Retinal pigment epithelial cell (primary cell): ENCODE measurements at regions not wholly inside any gene's neighbourhood (a gene's known extent, or its start where the extent isn't known, plus 50 kb on each side); places are given as distances from the start of the nearest gene placed in this dataset.

Experiments used
- DNase-seq: peaks from one replicate; pipeline ENCODE4 v3.0.0-alpha.2; 2010; ENCODE audit warnings: low read depth
- H3K4me3 ChIP-seq: 2 replicates; pipeline ENCODE4 v1.5.1; 2011; ENCODE audit warnings: mild to moderate bottlenecking, low read length, control low read depth, moderate library complexity
- CTCF ChIP-seq: conservative IDR thresholded peaks from 2 replicates; pipeline ENCODE4 v1.5.1; 2011; ENCODE audit warnings: low read depth, low read length, control low read depth, inconsistent platforms

- no peak for TF ChIP-seq CTCF
- no peak overlapping the region for H3K4me3 ChIP-seq
- no peak for DNase-seq
Measured at GRCh38 chr12:3432176-3432742, 58.7 kb upstream of the PRMT8 start.

GRCh38 chr12:3432868-3433267 is 58.1 kb upstream of the PRMT8 start:
- TF ChIP-seq CTCF: no peak
- no peak overlapping the region for H3K4me3 ChIP-seq
- DNase-seq: no peak

GRCh38 chr12:3436461-3437065 is 54.4 kb upstream of the PRMT8 start:
- no peak overlapping the region for H3K4me3 ChIP-seq
- TF ChIP-seq CTCF: no peak
- DNase-seq: no peak

- no peak overlapping the region for H3K4me3 ChIP-seq
- no peak for TF ChIP-seq CTCF
- DNase-seq: no peak
Measured at GRCh38 chr12:3437986-3438385, 53.0 kb upstream of the PRMT8 start.

- DNase-seq: no peak
- TF ChIP-seq CTCF: no peak
- H3K4me3 ChIP-seq: no peak overlapping the region
Measured at GRCh38 chr12:3438401-3438800, 52.6 kb upstream of the PRMT8 start.
